Pancreas (tissue), 10 donors: ENCODE measurements at regions not wholly inside any gene's neighbourhood (a gene's known extent, or its start where the extent isn't known, plus 50 kb on each side); places are given as distances from the start of the nearest gene placed in this dataset.

Source experiments
- ATAC-seq, 4 donors: fragments of 200-7000 bp; cut with Tn5 transposase; one replicate each; pipeline versions ENCODE4 v1.8.0 to v1.9.1; 2020; ENCODE audit warnings: mild to moderate bottlenecking in 4 of 4, moderate library complexity in 4 of 4
- DNase-seq, 6 donors: peaks; one replicate each; pipeline ENCODE4 v3.0.0-alpha.2; 2020
- FAIRE-seq: peaks from 2 replicates; lab custom pipeline; 2012; peaks lifted over from hg19 to GRCh38; lab: Jason Lieb, UNC
- H3K27ac ChIP-seq, 4 donors: fragments of 200-600 bp; sonication (generic); 1 replicate in 3 of 4; 2 replicates in 1 of 4; pipeline versions ENCODE4 v1.5.0 to v1.8.0; 2020
- H3K27me3 ChIP-seq, 4 donors: fragments of 200-600 bp; one replicate each; pipeline ENCODE4 v1.8.0; 2021
- H3K36me3 ChIP-seq, 3 donors: fragments of 200-600 bp; sonication (generic) in 1 of 3; one replicate each; pipeline versions ENCODE4 v1.5.0 to v1.8.0; 2020 to 2021
- H3K4me1 ChIP-seq, 3 donors: fragments of 200-600 bp; one replicate each; pipeline ENCODE4 v1.8.0; 2021
- H3K4me3 ChIP-seq, 4 donors: fragments of 200-600 bp; sonication (generic) in 2 of 4; one replicate each; pipeline versions ENCODE4 v1.5.0 to v1.8.0; 2020 to 2021
- H3K9me3 ChIP-seq, 4 donors: fragments of 200-600 bp; one replicate each; pipeline ENCODE4 v1.8.0; 2021
- CTCF ChIP-seq, 4 donors: fragments of 200-600 bp; sonication (generic) in 3 of 4; IDR thresholded peaks; one replicate each; pipeline versions ENCODE4 v1.5.0 to v1.8.0; 2021; ENCODE audit warnings: antibody characterized with exemption in 4 of 4
- WGBS, 2 donors: extraction: QIAGEN DNeasy Blood & Tissue Kit; methylation state at CpG; one replicate each; pipeline ENCODE4 v1.1.7; 2013; 5-methylcytosine and 5-hydroxymethylcytosine counted together
- intact Hi-C, 3 donors: fragments of 100-400 bp; cut with DNase I; formaldehyde crosslinking; loops; one replicate each; pipeline versions ENCODE4 v1.11.1 to v1.14.2; 2022
- donor health status: healthy with polysubstance abuse.
- donor health status: DM: no; HTN: no; CAD: no; lungs with moderate emphysema.
- donor health status: DM: no; HTN: no; CAD: no.
- donor health status: control.
- donor health status: control.
- donor health status: Bipolar disorder and iron deficiency.
- donor health status: DM: yes; HTN: yes; CAD: no.
- donor health status: DM: no; HTN: no; CAD: no.
- donor health status: DM: no; HTN: no; CAD: no.
- donor health status: DM: yes; HTN: yes; CAD: no.

- intact Hi-C loops, result no loop called here
- DNase-seq, result no peak
- no peaks in the 10 kb centered on the region for H3K4me1 ChIP-seq
- no peaks in the 10 kb centered on the region for H3K9me3 ChIP-seq
- no peak for ATAC-seq
- no peaks in the 10 kb centered on the region for H3K27me3 ChIP-seq
- FAIRE-seq, result no peak
- H3K4me3 ChIP-seq, result no peak overlapping the region
- H3K36me3 ChIP-seq, result no peaks in the 10 kb centered on the region
- no peak for TF ChIP-seq CTCF (IDR thresholded peaks at IDR 0.05)
- 75 to 84% methylated on average over 7 of the region's 7 CpGs for WGBS, 2 donors
- no peak overlapping the region for H3K27ac ChIP-seq
Measured at GRCh38 chr16:79351927-79352326, 248.6 kb downstream of the MAF start.

GRCh38 chr16:79349803-79350202 lies 250.7 kb downstream of the MAF start:
- no peaks in the 10 kb centered on the region for H3K36me3 ChIP-seq
- DNase-seq (no peak), FAIRE-seq (no peak), ATAC-seq (no peak)
- 68 to 80% methylated on average over 3 of the region's 3 CpGs for WGBS, 2 donors
- TF ChIP-seq CTCF (IDR thresholded peaks at IDR 0.05), result no peak
- no peaks in the 10 kb centered on the region for H3K9me3 ChIP-seq
- no peaks in the 10 kb centered on the region for H3K27me3 ChIP-seq
- no peaks in the 10 kb centered on the region for H3K4me1 ChIP-seq
- H3K27ac ChIP-seq, result no peak overlapping the region
- intact Hi-C loops, result no loop called here
- no peak overlapping the region for H3K4me3 ChIP-seq

- ATAC-seq (no peak), FAIRE-seq (no peak), DNase-seq (no peak)
- Histone ChIP-seq H3K27me3 (no peaks in the 10 kb centered on the region), H3K4me1 (no peaks in the 10 kb centered on the region), H3K4me3 (no peak overlapping the region), H3K36me3 (no peaks in the 10 kb centered on the region), H3K9me3 (no peaks in the 10 kb centered on the region), H3K27ac (no peak overlapping the region)
- 79 to 86% methylated on average over 11 of the region's 11 CpGs for WGBS, 2 donors
- intact Hi-C loops, result no loop called here
- TF ChIP-seq CTCF (IDR thresholded peaks at IDR 0.05), result no peak
Measured at GRCh38 chr16:79348521-79349306, 251.8 kb downstream of the MAF start.

- Histone ChIP-seq H3K27me3 (no peaks in the 10 kb centered on the region), H3K27ac (no peak overlapping the region), H3K9me3 (no peaks in the 10 kb centered on the region), H3K36me3 (no peaks in the 10 kb centered on the region), H3K4me1 (no peaks in the 10 kb centered on the region), H3K4me3 (no peak overlapping the region)
- no peak for FAIRE-seq
- intact Hi-C loops, result no loop called here
- 52 to 55% methylated on average over 19 of the region's 19 CpGs for WGBS, 2 donors
- TF ChIP-seq CTCF (IDR thresholded peaks at IDR 0.05), result no peak
- DNase-seq, result no peak
- no peak for ATAC-seq
Measured at GRCh38 chr16:79347277-79347676, 253.3 kb downstream of the MAF start.

- 22 to 35% methylated on average over 7 of the region's 7 CpGs for WGBS, 2 donors
- Histone ChIP-seq H3K27me3 (no peaks in the 10 kb centered on the region), H3K27ac (no peak overlapping the region), H3K4me1 (no peaks in the 10 kb centered on the region), H3K4me3 (no peak overlapping the region), H3K36me3 (no peaks in the 10 kb centered on the region), H3K9me3 (no peaks in the 10 kb centered on the region)
- no peak for DNase-seq
- TF ChIP-seq CTCF (IDR thresholded peaks at IDR 0.05), result no peak
- ATAC-seq, result no peak
- intact Hi-C loops, result no loop called here
- no peak for FAIRE-seq
Measured at GRCh38 chr16:79339863-79340262, 260.7 kb downstream of the MAF start.
